Anterior cingulate cortex (tissue), 58 donors: ENCODE measurements at regions not wholly inside any gene's neighbourhood (a gene's known extent, or its start where the extent isn't known, plus 50 kb on each side); places are given as distances from the start of the nearest gene placed in this dataset.

Experiments used
- DNase-seq, 58 donors: peaks; one replicate each; lab custom pipeline; 2025; lab: John Stamatoyannopoulos, UW

- no peak for DNase-seq
Measured at GRCh38 chr12:43126652-43127375, 425.2 kb downstream of the ADAMTS20 start.

- DNase-seq = no peak
Measured at GRCh38 chr12:43123461-43123860, 428.5 kb downstream of the ADAMTS20 start.

GRCh38 chr12:43120150-43120549 is 431.9 kb downstream of the ADAMTS20 start:
- DNase-seq = no peak

GRCh38 chr12:43118881-43119280 is 433.1 kb downstream of the ADAMTS20 start:
- no peak for DNase-seq

GRCh38 chr12:43118234-43118633 is 433.8 kb downstream of the ADAMTS20 start:
- DNase-seq = no peak

- no peak for DNase-seq
Measured at GRCh38 chr12:43117226-43117930, 434.6 kb downstream of the ADAMTS20 start.

- no peak for DNase-seq
Measured at GRCh38 chr12:43115441-43116160, 436.4 kb downstream of the ADAMTS20 start.

GRCh38 chr12:43114316-43114715 is 437.7 kb downstream of the ADAMTS20 start:
- no peak for DNase-seq

- DNase-seq = no peak
Measured at GRCh38 chr12:43113616-43114015, 438.4 kb downstream of the ADAMTS20 start.

GRCh38 chr12:43113135-43113534 is 438.9 kb downstream of the ADAMTS20 start:
- DNase-seq = no peak

- DNase-seq = no peak
Measured at GRCh38 chr12:43112101-43112920, 439.7 kb downstream of the ADAMTS20 start.

GRCh38 chr12:43111608-43112007 is 440.4 kb downstream of the ADAMTS20 start:
- DNase-seq = no peak

GRCh38 chr12:43109631-43110345 is 442.2 kb downstream of the ADAMTS20 start:
- DNase-seq = no peak

GRCh38 chr12:43108656-43109055 is 443.3 kb downstream of the ADAMTS20 start:
- DNase-seq = no peak

- DNase-seq = no peak
Measured at GRCh38 chr12:43107026-43107775, 444.8 kb downstream of the ADAMTS20 start.

GRCh38 chr12:43106355-43106754 is 445.6 kb downstream of the ADAMTS20 start:
- DNase-seq = no peak

- DNase-seq = no peak
Measured at GRCh38 chr12:43105426-43105981, 446.5 kb downstream of the ADAMTS20 start.

- DNase-seq = no peak
Measured at GRCh38 chr12:43104494-43104893, 447.5 kb downstream of the ADAMTS20 start.

GRCh38 chr12:43103866-43104265 is 448.1 kb downstream of the ADAMTS20 start:
- DNase-seq = no peak
